ENCODE measurements at regions not wholly inside any gene's neighbourhood (a gene's known extent, or its start where the extent isn't known, plus 50 kb on each side); places are given as distances from the start of the nearest gene placed in this dataset.

DNA sequence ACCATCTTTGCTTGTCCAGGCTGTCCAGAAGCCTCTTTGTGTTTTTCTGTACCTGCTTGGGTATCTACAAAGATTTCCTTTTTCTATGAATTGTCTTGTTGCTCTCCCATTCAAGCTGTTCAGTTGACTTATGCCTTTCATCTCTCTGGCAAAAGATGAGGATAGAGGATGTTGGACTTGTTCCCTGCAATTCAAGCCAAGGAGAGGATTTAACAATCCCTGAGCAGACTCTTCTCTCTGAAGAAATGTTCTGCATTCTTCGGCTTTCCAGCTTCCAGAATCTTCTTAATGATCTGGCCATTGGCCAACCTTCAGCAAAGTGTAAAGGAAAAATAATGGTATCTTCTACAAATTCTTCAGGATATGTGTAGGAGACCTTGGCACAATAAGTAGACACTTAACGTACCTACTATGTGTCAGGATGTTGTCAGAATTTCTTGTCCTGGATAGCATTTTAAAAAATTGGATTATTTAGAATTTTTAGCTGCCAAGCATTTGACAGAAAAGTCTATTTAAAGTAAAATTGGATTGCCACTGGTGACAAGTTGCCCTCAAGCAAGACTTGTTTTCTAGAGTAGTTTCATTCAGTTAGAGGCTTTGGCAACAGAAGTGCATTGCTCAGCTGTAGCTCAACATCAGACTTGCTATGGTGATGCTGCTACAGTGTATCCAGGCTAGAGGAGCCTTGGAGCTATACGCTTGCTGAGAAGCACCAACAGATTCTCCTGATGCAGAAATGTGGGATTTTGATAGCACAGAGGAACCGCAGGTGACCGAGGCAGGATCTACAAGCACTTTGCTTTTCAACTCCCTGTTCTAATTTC, 455.7 kb downstream of the SUCLA2 start:
- TF ChIP-seq POLR2A (IDR thresholded peaks at IDR 0.05) (no peak), CTCF (IDR thresholded peaks at IDR 0.05) (no peak)

Data from heart left ventricle (tissue), 13 donors.